GM18861 (cell line): ENCODE measurements at regions not wholly inside any gene's neighbourhood (a gene's known extent, or its start where the extent isn't known, plus 50 kb on each side); places are given as distances from the start of the nearest gene placed in this dataset.

Source experiments
- ATAC-seq: cut with Tn5 transposase; IDR thresholded peaks from one replicate; pipeline ENCODE4 v1.9.1; 2021; ENCODE audit not compliant: unreplicated experiment

DNA sequence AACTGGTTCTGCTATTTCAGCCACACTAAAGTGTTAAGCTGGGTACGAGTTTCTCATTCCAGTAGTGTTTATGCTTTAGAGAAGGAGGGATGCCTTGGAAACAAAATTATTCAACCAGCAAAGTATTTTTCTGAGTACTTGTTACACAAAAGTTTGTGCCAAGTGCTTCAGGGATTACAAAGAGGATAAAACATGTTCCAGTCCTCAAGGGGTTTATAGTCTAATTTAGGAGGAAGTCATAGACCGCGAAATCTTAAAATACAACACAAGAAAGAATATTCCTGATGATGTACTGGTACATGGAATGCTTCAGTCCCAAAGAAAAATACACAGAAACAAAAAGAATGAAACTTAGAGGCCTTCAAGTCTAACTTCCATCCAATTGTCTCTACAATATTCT is 85.4 kb upstream of the NR4A3 start:
- no peak for ATAC-seq

DNA sequence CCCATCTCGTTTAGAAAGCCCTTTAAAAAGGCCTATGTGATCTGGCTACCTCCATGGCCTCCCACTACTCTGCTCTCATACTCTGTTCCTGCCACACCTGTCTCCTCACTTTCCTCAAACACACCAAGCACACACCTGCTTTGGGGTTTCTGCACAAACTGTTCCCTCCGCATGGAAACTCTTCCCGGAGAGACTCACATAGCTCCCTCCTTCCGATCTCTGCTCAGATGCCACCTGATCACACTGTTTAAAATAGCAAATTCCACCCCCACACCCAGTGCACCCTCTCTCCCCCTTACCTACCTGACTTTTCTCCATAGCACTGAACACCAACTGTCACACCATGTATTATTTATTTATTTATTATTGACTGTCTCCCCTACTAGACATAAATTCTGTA is 84.0 kb upstream of the NR4A3 start:
- ATAC-seq = no peak

DNA sequence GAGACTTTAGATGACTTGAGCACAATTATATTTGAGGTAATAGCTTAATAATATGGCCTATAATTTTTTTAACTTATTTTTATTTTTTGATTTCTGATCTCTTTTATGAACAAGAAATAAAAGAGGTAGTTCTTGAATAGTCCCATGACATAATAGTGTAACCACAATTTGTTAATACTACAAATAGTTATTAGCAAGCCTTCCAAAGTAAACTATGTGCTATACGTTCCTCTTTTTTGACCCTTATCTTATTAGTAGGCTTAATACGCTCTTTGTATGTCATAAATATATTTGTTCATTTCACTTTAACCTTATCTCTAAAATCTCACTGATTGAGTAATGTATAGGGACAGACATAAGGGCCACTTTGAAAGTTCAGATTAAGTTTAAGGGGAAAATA is 78.7 kb upstream of the NR4A3 start:
- ATAC-seq = no peak

DNA sequence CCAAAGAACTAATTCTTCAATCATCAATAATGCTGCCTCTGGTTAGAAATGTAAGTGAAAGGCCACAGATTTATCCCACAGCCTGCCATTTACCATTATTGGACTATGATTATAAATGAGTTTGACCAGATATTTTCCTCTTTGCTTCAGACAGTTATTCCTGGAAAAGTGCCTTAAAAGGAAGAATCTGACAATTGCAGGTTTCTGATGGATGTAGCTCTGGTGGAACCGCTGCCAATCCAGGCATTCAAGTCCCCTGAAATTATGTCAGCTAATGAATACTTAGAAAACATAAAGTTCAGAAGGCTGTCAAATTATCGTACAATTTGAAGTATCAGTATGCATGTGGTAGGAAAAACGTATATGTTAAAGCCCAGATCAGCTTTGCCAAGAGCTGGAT is 78.2 kb upstream of the NR4A3 start:
- no peak for ATAC-seq

DNA sequence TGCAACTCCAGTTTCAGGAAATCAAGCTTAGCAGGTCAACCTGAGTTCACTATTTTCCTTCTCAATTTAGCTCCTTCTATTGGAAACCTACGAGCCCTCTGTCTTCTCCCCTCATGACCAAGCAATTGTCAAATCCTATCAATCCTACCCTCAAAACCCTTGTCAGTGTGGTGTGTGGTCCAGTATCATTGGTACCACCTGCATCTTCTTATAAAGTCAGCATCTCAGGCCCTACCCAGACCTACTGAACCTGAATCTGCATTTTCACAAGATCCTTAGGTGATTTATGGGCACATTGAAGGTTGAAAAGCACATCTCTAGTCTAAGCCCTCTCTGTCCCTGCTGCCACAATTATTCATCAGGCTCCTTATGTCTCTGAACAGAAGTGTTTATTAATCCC is 77.6 kb upstream of the NR4A3 start:
- ATAC-seq = no peak

DNA sequence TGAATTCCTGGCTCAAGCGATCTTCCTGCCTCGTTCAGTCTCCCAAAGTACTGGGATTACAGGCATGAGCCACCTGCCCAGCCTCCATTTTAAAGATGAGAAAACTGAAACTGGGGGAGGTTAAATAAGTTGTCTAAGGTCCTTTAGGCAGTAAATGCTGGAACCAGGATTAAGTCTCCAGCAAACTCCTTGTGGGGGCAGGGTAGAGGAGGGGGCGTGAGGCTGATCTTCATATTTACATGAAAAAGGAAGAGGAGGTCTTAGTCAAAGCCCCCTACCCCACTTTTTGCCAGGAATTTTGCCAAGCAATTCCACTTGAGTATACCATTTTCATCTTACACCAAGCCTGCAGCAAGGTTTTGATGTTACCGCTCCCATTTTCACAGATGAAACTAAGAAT is 76.6 kb upstream of the NR4A3 start:
- ATAC-seq = no peak

DNA sequence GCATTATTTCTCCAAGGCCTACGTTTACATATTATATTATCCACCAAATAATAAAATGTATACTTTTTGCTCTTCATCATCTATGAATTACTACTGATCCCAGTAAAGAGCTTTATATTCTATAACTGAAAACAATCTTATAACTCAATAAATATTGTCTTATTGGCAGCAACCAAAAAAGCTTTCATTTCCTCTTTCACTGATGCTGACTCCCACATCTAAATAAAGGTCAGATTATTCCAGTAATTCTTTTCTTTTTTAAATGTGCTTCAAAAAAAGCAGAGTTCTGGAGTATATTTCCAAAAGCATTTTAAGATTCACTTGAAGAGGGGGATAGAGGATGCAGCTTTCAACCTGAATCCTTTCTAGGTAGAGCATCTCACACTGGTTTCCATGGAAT is 75.3 kb upstream of the NR4A3 start:
- no peak for ATAC-seq

DNA sequence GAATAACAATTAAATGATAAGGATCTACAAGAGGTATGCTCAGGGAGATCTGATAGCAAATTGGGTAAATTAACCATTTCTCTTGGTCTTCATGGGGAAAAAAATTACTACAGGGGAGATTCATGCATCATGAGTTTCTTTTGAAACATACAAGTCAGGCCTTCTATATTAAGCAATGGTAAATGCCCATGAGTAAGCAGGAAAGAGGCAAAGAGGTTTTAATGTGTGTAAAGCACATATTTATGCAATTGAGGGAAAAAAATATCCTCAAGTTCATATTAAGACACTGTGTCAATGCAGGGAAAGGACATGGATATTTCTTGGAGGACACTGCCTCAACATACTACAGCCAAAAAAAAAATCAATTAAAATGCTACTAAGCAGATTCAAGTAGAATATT is 73.4 kb upstream of the NR4A3 start:
- no peak for ATAC-seq

DNA sequence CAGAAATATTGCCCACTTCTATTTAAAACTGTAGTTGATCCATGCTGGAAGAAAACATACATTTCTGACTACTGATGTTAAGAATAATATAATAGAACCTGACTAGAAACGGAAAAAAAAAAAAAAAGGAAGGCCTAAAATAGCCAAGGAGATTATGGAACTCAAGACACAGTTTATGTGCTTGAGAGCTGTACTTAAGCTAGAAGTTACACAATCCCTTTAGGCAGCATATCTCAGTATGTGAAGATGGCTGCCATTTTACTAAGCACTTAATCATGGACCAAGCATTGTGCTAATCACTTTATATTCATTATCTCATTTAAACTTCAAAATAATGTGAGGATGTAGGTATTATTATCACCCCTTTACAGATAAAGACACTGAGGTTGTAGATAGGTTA is 73.0 kb upstream of the NR4A3 start:
- ATAC-seq = no peak

DNA sequence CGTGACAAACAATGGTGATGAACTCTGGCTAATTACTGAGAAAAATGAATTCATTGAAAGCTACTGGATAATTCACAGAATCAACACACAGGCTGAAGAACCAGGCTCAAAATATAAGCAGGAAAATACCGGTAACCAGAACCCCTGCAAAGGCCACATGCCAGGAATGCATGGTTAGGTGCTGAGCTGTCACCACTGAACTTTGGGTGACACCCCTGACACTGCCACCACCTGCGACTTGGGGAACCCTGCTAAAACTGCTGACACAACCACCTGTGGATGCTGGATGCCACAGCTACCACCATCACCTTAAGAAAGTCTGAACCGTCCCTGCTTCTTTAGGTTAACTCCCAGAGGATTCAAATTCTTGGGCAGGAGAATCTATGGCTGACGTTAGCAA is 72.0 kb upstream of the NR4A3 start:
- ATAC-seq = no peak

DNA sequence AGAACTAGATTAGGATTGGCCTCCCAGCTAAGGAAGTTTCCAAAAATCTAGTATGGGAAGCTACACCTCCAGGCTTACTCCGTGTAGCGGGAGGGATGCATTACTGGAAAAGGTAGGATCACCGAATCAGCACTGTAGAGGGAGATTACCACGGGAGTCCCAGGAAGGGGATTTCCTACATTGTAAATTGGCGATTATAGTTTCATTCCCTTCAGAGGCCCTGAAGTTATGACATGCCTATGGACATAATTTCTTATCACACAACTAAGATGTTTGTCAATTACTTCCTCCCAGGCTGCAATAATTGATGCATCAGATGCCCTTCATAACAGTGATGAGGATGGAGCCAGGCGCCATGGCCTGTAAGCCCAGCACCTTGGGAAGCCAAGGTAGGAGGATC is 71.2 kb upstream of the NR4A3 start:
- no peak for ATAC-seq

DNA sequence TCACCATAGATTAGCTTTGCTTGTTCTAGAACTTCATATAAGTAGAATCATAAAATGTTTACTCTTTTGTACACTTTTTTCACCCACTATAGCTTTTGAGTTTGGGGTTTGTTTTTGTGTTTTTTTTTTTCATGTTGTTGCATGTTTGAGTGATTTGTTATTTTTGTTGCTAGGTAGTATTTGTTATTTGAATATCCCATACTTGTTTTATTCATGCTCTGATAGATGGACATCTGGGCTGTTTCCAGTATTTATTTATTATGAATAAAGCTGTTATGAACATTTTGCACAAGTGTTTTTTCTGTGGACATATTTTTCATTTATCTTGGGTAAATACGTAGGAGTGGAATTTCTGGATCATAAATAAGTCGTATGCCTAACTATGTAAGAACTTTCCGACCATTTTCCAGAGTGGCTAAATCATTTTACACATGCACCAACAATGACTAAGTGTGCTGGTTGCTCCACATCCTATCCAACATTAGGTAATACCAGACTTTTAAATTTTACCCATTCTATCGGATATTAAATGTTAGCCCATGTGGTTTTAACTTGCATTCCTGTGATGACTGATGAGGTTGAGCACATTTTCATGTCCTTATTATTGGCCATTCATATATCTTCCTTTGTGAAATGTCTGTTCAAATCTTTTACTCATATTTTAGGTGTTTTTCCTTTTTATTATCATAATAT is 69.1 kb upstream of the NR4A3 start:
- no peak for ATAC-seq

DNA sequence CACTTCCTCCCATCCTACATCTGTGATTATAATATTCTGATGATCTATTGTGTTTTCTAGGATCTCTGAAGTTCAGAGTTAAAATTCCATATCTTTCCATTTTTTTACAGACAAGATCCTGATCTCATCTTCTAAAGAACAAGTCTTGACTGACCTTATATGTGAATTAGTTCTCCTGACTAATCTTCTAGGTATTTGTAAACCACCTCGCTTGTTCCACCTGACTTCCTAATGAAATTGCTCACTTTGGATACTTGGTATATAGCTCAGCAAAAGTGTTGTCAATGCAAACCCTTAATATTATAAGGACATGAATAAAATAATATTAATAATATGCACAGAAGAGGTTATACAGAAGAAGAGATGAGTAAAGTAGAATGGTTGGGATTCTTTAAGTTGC is 68.2 kb upstream of the NR4A3 start:
- ATAC-seq = no peak

DNA sequence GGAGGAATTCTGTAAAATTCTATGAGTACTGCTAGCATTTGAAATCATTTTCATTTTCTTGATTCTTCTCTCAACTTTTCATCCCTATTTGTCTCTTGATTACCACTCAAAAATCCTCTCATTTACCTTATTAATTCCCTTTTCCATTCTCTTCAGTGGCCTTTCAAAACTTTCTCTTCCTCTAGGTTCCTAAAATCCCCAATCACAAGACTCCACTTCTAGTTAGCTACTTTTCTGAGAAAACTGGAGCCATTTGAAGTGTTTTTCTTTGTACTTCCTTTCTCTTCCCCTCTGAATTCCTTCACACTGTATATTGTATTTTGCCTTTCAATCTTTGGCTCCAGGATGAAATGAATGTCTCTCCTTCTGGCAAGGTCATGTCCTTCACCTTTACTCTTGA is 61.3 kb upstream of the NR4A3 start:
- no peak for ATAC-seq

DNA sequence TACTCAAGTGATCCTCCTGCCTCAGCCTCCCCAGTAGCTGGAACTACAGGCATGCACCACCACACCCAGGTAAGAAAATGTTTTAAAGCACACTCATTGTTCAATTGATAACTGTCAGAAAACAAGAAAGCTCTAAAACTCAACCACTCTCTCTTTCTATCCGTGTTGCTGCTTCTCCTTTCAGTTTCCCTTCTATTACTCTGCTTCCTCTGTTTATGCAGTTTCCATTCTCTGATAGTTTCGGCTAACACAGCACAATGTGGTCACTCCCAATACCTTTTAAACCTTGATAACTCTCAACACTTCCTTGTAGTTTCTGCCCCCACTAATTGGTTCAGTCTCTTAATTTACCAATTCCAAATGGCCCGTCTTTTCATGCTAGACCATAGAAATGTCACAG is 59.2 kb upstream of the NR4A3 start:
- peak; percentile 98 for ATAC-seq
